Neuronal stem cell (in vitro differentiated cells): ENCODE measurements at regions not wholly inside any gene's neighbourhood (a gene's known extent, or its start where the extent isn't known, plus 50 kb on each side); places are given as distances from the start of the nearest gene placed in this dataset.
A peak's percentile ranks its signal among the peaks of the same experiment; 100 is the strongest.

Experiments
- DNase-seq: peaks from one replicate; pipeline ENCODE4 v3.0.0-alpha.2; 2013; ENCODE audit warnings: low spot score
- H2AFZ ChIP-seq: one replicate; pipeline ENCODE4 v1.6.1; 2013; ENCODE audit warnings: mild to moderate bottlenecking, low read length, inconsistent platforms
- H2AK5ac ChIP-seq: 2 replicates; pipeline ENCODE4 v1.6.1; 2013; ENCODE audit warnings: low read depth, mild to moderate bottlenecking, inconsistent platforms, low read length, moderate library complexity, mixed read lengths
- H2BK120ac ChIP-seq: 2 replicates; pipeline ENCODE4 v1.6.1; 2013; ENCODE audit warnings: low read depth, mild to moderate bottlenecking, inconsistent platforms, low read length, moderate library complexity, mixed read lengths
- H2BK12ac ChIP-seq: one replicate; pipeline ENCODE4 v1.6.1; 2013; ENCODE audit warnings: low read length, inconsistent platforms
- H2BK15ac ChIP-seq: 2 replicates; pipeline ENCODE4 v1.6.1; 2013; ENCODE audit warnings: mild to moderate bottlenecking, low read length, inconsistent platforms, mixed read lengths
- H2BK5ac ChIP-seq: one replicate; pipeline ENCODE4 v1.6.1; 2013; ENCODE audit warnings: inconsistent platforms, mild to moderate bottlenecking, low read length, moderate library complexity
- H3K14ac ChIP-seq: one replicate; pipeline ENCODE4 v1.6.1; 2013; ENCODE audit warnings: low read length, inconsistent platforms
- H3K18ac ChIP-seq: 2 replicates; pipeline ENCODE4 v1.6.1; 2013; ENCODE audit warnings: low read length, inconsistent platforms
- H3K23ac ChIP-seq: 2 replicates; pipeline ENCODE4 v1.6.1; 2013; ENCODE audit warnings: low read depth, mild to moderate bottlenecking, mixed read lengths, low read length, inconsistent platforms; ENCODE audit not compliant: poor library complexity
- H3K27ac ChIP-seq: replicated peaks from 3 replicates; pipeline ENCODE4 v1.5.1; 2013; ENCODE audit warnings: low read length, inconsistent platforms
- H3K27me3 ChIP-seq, 3 experiments: 2 replicates each; pipeline ENCODE4 v1.6.1; 2013; ENCODE audit warnings: low read length in 3 of 3, mild to moderate bottlenecking in 2 of 3, inconsistent platforms in 1 of 3, low read depth in 1 of 3, mixed read lengths in 1 of 3, moderate library complexity in 1 of 3; ENCODE audit not compliant: control insufficient read depth in 3 of 3, insufficient read depth in 3 of 3
- H3K36me3 ChIP-seq, 2 donors: replicated peaks in 1 of 2; 2 replicates each; pipeline ENCODE4 v1.6.1; 2013; ENCODE audit warnings: low read length in 2 of 2; ENCODE audit not compliant: control insufficient read depth in 2 of 2, insufficient read depth in 2 of 2
- H3K4ac ChIP-seq: 2 replicates; pipeline ENCODE4 v1.6.1; 2013; ENCODE audit warnings: inconsistent platforms, mild to moderate bottlenecking, low read length, moderate library complexity
- H3K4me1 ChIP-seq, 2 donors: 1 replicate in 1 of 2; 2 replicates in 1 of 2; pipeline ENCODE4 v1.6.1; 2013; ENCODE audit warnings: low read length in 2 of 2, low read depth in 1 of 2; ENCODE audit not compliant: control insufficient read depth in 2 of 2, insufficient read depth in 1 of 2
- H3K4me2 ChIP-seq: one replicate; pipeline ENCODE4 v1.6.1; 2013; ENCODE audit warnings: mild to moderate bottlenecking, low read length, inconsistent platforms; ENCODE audit not compliant: insufficient read depth, poor library complexity, severe bottlenecking
- H3K4me3 ChIP-seq, 2 donors: 2 replicates each; pipeline ENCODE4 v1.5.1; 2013; ENCODE audit warnings: low read length in 2 of 2, mild to moderate bottlenecking in 2 of 2, inconsistent platforms in 1 of 2, moderate library complexity in 1 of 2
- H3K79me1 ChIP-seq: one replicate; pipeline ENCODE4 v1.6.1; 2013; ENCODE audit warnings: low read depth, mild to moderate bottlenecking, inconsistent platforms, low read length, moderate library complexity
- H3K9ac ChIP-seq: one replicate; pipeline ENCODE4 v1.6.1; 2013; ENCODE audit warnings: mild to moderate bottlenecking, low read depth, low read length, inconsistent platforms; ENCODE audit not compliant: poor library complexity
- H3K9me3 ChIP-seq, 2 donors: replicated peaks in 1 of 2; 2 replicates each; pipeline versions ENCODE3 to v1.6.1; 2013; ENCODE audit warnings: low read length in 2 of 2, mild to moderate bottlenecking in 2 of 2, inconsistent platforms in 1 of 2, low read depth in 1 of 2, mixed read lengths in 1 of 2, moderate library complexity in 1 of 2; ENCODE audit not compliant: control insufficient read depth in 2 of 2, insufficient read depth in 1 of 2
- H4K8ac ChIP-seq: one replicate; pipeline ENCODE4 v1.6.1; 2013; ENCODE audit warnings: low read depth, mild to moderate bottlenecking, inconsistent platforms, low read length, moderate library complexity
- H4K91ac ChIP-seq: one replicate; pipeline ENCODE4 v1.6.1; 2013; ENCODE audit warnings: low read length, low read depth, mild to moderate bottlenecking, inconsistent platforms; ENCODE audit not compliant: poor library complexity
- WGBS, 2 donors: extraction: QIAGEN DNeasy Blood & Tissue Kit; methylation state at CpG; one replicate each; pipeline ENCODE4 v1.1.7; 2013; ENCODE audit warnings: missing lambda C conversion rate in 2 of 2, mixed read lengths in 1 of 2; ENCODE audit not compliant: insufficient read length in 2 of 2, insufficient replicate concordance in 1 of 2; ENCODE audit errors: extremely low coverage in 2 of 2; 5-methylcytosine and 5-hydroxymethylcytosine counted together

GRCh38 chr5:104266161-104266560 lies 703.6 kb upstream of the NUDT12 start:
- H2AFZ ChIP-seq, result no peak overlapping the region
- no peak overlapping the region for H4K8ac ChIP-seq
- H3K14ac ChIP-seq, result no peak overlapping the region
- H3K23ac ChIP-seq, result no peak overlapping the region
- H2BK120ac ChIP-seq, result no peak overlapping the region
- no peaks in the 10 kb centered on the region for H3K27me3 ChIP-seq
- H3K36me3 ChIP-seq, result no peaks in the 10 kb centered on the region
- no peak overlapping the region for H3K27ac ChIP-seq
- H2BK5ac ChIP-seq, result no peak overlapping the region
- no peak overlapping the region for H4K91ac ChIP-seq
- no peak overlapping the region for H2AK5ac ChIP-seq
- H2BK15ac ChIP-seq, result no peak overlapping the region
- H2BK12ac ChIP-seq, result no peak overlapping the region
- no peak overlapping the region for H3K4ac ChIP-seq
- H3K4me2 ChIP-seq, result no peak overlapping the region
- no CpG with 5 or more reads among the region's 1 CpG for WGBS, 2 donors
- no peaks in the 10 kb centered on the region for H3K79me1 ChIP-seq
- H3K18ac ChIP-seq, result no peak overlapping the region
- no peak overlapping the region for H3K9ac ChIP-seq
- H3K9me3 ChIP-seq, result no peaks in the 10 kb centered on the region
- H3K4me3 ChIP-seq, result no peak overlapping the region
- DNase-seq, result no peak
- H3K4me1 ChIP-seq, result peaks cover 5 to 7% of the 10 kb centered on the region in 2 donors

GRCh38 chr5:104265531-104266140 lies 703.0 kb upstream of the NUDT12 start:
- H4K8ac ChIP-seq, result no peak overlapping the region
- no peaks in the 10 kb centered on the region for H3K27me3 ChIP-seq
- peaks cover 5 to 7% of the 10 kb centered on the region in 2 donors for H3K4me1 ChIP-seq
- H3K4ac ChIP-seq, result no peak overlapping the region
- no peak overlapping the region for H2BK120ac ChIP-seq
- no peaks in the 10 kb centered on the region for H3K79me1 ChIP-seq
- H4K91ac ChIP-seq, result no peak overlapping the region
- no peak overlapping the region for H3K23ac ChIP-seq
- no peaks in the 10 kb centered on the region for H3K9me3 ChIP-seq
- no peak overlapping the region for H3K14ac ChIP-seq
- no peak overlapping the region for H3K4me3 ChIP-seq
- H2BK12ac ChIP-seq, result no peak overlapping the region
- H2BK15ac ChIP-seq, result no peak overlapping the region
- H2BK5ac ChIP-seq, result no peak overlapping the region
- peak overlapping the region; percentile 12 for H3K27ac ChIP-seq
- H3K9ac ChIP-seq, result no peak overlapping the region
- no peak overlapping the region for H3K4me2 ChIP-seq
- no peak overlapping the region for H2AK5ac ChIP-seq
- H2AFZ ChIP-seq, result peak overlapping the region; percentile 27
- DNase-seq, result no peak
- WGBS, 2 donors, result no CpG with 5 or more reads among the region's 1 CpG
- H3K18ac ChIP-seq, result no peak overlapping the region
- H3K36me3 ChIP-seq, result no peaks in the 10 kb centered on the region

- H3K27ac ChIP-seq, result no peak overlapping the region
- H2BK12ac ChIP-seq, result no peak overlapping the region
- H2BK120ac ChIP-seq, result no peak overlapping the region
- H3K4me3 ChIP-seq, result no peak overlapping the region
- no peak overlapping the region for H4K91ac ChIP-seq
- H2BK5ac ChIP-seq, result no peak overlapping the region
- H3K9me3 ChIP-seq, result no peaks in the 10 kb centered on the region
- no peak overlapping the region for H3K4me2 ChIP-seq
- no peak overlapping the region for H3K14ac ChIP-seq
- H3K79me1 ChIP-seq, result no peaks in the 10 kb centered on the region
- no peak overlapping the region for H2AK5ac ChIP-seq
- H3K9ac ChIP-seq, result no peak overlapping the region
- H2BK15ac ChIP-seq, result no peak overlapping the region
- WGBS, 2 donors, result no CpG with 5 or more reads among the region's 3 CpGs
- H3K36me3 ChIP-seq, result no peaks in the 10 kb centered on the region
- no peak overlapping the region for H3K4ac ChIP-seq
- DNase-seq, result no peak
- H3K4me1 ChIP-seq, result no peaks in the 10 kb centered on the region
- no peak overlapping the region for H3K23ac ChIP-seq
- H3K18ac ChIP-seq, result no peak overlapping the region
- H4K8ac ChIP-seq, result no peak overlapping the region
- no peak overlapping the region for H2AFZ ChIP-seq
- H3K27me3 ChIP-seq, result no peaks in the 10 kb centered on the region
Observed at GRCh38 chr5:104247260-104247659, 684.7 kb upstream of the NUDT12 start.

GRCh38 chr5:104241046-104241445 lies 678.5 kb upstream of the NUDT12 start:
- H3K18ac ChIP-seq, result peak overlapping the region; percentile 4
- H2BK15ac ChIP-seq, result no peak overlapping the region
- no peak overlapping the region for H2BK5ac ChIP-seq
- H3K4ac ChIP-seq, result no peak overlapping the region
- H4K91ac ChIP-seq, result no peak overlapping the region
- H3K27me3 ChIP-seq, result no peaks in the 10 kb centered on the region
- no peak overlapping the region for H2BK12ac ChIP-seq
- no peak overlapping the region for H3K9ac ChIP-seq
- H3K14ac ChIP-seq, result no peak overlapping the region
- H4K8ac ChIP-seq, result no peak overlapping the region
- no CpG with 5 or more reads among the region's 4 CpGs for WGBS, 2 donors
- no peak overlapping the region for H2AK5ac ChIP-seq
- peak overlapping the region; percentile 64 for H2AFZ ChIP-seq
- H3K4me3 ChIP-seq, result no peak overlapping the region
- H3K27ac ChIP-seq, result no peak overlapping the region
- H3K23ac ChIP-seq, result no peak overlapping the region
- H3K9me3 ChIP-seq, result no peaks in the 10 kb centered on the region
- H3K4me1 ChIP-seq, result peaks cover 0 to 2% of the 10 kb centered on the region in 2 donors
- H3K79me1 ChIP-seq, result no peaks in the 10 kb centered on the region
- DNase-seq, result no peak
- no peak overlapping the region for H3K4me2 ChIP-seq
- no peak overlapping the region for H2BK120ac ChIP-seq
- no peaks in the 10 kb centered on the region for H3K36me3 ChIP-seq
